Adrenal gland (tissue), 5 donors: ENCODE measurements at regions not wholly inside any gene's neighbourhood (a gene's known extent, or its start where the extent isn't known, plus 50 kb on each side); places are given as distances from the start of the nearest gene placed in this dataset.

Source experiments
- CTCF ChIP-seq, 6 experiments: fragments of 450-650 bp in 4 of 6; fragments of 200-600 bp in 2 of 6; sonication (generic) in 1 of 6; IDR thresholded peaks; 1 replicate in 5 of 6; 2 replicates in 1 of 6; pipeline versions ENCODE4 v1.5.1 to v1.8.0; 2016 to 2021; ENCODE audit warnings: antibody characterized with exemption in 6 of 6, mild to moderate bottlenecking in 2 of 6, moderate library complexity in 1 of 6
- POLR2A ChIP-seq, 2 donors: fragments of 450-650 bp; IDR thresholded peaks; one replicate each; pipeline ENCODE4 v1.6.1; 2017; ENCODE audit warnings: antibody characterized with exemption in 2 of 2, mild to moderate bottlenecking in 2 of 2, moderate library complexity in 1 of 2
- donor health status: DM: no; HTN: no; CAD: no.

DNA sequence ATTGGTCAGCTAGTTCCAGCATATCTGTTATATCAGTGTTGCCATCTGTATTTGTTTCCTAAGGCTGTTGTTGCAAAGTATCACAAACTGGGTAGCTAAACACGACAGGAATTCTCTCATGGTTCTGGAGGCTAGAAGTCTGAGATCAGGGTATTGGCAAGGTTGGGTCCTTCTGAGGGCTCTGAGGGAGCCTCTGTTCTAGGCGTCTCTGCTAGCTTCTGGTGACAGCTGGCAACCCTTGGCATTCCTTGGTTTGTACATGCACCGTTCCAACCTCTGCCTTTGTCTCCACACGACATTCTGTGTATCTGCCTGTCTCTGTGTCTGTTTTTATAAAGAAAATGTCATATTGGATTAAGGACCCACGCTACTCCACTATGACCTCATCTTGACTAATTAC lies 219.9 kb upstream of the NLRP1 start:
- no peak for TF ChIP-seq CTCF (IDR thresholded peaks at IDR 0.05)
- no peak for TF ChIP-seq POLR2A (IDR thresholded peaks at IDR 0.05)
